ENCODE measurements at regions not wholly inside any gene's neighbourhood (a gene's known extent, or its start where the extent isn't known, plus 50 kb on each side); places are given as distances from the start of the nearest gene placed in this dataset.

GRCh38 chr5:68352166-68352565, 136.6 kb downstream of the PIK3R1 start:
- DNase-seq, result no peak

DNA sequence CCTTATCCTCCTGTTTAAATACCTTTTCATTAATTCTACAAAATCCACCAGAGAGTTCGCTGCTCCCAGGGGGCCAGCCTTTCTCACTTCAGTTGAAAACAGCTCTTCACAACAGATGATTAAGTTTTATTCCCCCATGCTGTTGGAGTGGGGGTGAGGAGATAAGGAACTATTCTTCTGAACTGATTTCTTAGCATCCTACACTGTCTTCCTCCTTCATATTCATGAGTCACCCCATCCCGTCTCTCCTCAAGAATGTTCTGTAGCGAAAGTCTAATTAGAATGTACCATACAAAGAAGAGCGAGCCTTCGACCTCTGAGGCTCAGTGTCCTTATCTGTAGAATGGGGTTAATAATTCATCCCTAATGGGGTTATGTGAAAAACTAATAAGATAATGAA, 138.0 kb downstream of the PIK3R1 start:
- DNase-seq, result peak in 1 of 51 donors; percentile 28

DNA sequence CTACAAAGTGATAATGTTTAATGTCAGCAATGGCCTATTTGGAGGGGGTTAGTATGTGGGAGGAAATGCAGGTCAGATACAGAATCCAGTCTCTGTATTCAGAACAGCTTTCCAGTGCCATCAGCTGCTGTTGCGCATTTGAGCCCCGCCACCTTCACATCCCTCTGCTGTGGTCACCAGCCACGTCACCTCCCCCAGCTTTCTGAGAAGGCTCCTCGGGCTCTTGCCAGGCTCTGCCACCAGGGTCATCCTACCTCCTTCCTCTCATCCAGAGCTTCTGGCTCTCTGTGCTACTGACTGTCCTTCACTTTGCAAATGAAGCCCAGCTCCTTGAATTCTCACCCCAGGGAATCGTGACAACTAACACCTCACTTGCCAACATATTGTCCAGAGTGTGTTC, 138.8 kb downstream of the PIK3R1 start:
- no peak for DNase-seq

DNA sequence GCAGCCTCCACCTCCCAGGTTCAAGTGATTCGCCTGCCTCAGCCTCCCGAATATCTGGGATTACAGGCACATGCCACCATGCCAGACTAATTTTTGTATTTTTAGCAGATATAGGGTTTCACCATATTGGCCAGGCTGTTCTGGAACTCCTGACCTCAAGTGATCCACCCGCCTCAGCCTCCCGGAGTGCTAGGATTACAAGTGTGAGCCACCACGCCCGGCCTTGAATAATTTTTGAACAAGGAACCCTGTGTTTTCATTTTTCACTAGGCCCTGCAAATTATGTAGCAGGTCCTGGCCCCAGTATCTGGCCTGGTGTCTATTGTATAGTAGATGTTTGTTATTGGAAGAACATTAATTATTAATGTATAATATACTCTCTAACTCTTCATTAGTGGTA, 140.7 kb downstream of the PIK3R1 start:
- no peak for DNase-seq

GRCh38 chr5:68356623-68357022, 141.1 kb downstream of the PIK3R1 start:
- DNase-seq, result no peak

DNA sequence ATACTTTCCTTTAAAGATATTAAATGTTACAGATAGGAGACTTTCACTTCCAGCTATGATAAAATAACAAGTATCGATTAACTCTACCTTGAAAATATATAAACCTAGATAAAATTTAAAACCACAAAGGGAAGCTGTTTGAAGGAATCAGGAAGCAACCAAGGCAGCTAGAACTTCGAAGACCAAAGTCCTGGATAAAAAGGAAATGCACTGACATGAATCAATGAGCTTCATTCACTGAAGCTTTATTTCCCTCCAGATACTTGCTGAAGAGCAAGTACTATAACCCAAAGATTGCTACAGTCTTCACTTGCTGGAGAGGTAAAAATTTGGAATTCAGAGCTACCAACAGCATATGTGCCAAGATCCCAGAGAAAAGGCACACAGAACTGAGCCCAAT, 144.1 kb downstream of the PIK3R1 start:
- no peak for DNase-seq

- DNase-seq, result no peak
Observed at GRCh38 chr5:68362331-68362730, 146.8 kb downstream of the PIK3R1 start.

DNA sequence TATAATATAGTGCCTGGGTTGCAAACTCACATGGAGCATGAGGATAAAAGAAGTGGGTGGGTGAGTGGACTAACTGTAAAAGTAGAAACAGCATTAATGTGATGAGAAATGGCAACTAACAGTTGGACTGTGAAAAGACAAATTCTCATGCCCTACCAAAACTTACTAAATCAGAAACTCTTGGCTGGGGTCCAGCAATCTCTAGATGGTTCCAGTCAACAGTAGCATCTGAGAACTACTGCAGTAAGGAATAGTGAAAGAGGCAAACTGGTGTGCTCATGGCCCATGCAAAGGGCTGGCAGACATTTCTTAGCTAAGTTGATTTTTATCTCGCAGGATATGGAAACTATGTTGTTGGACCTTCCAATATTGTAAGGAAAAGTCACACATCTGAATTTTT, 150.3 kb downstream of the PIK3R1 start:
- DNase-seq, result no peak

GRCh38 chr5:68367287-68367686, 151.7 kb downstream of the PIK3R1 start:
- DNase-seq, result no peak

DNA sequence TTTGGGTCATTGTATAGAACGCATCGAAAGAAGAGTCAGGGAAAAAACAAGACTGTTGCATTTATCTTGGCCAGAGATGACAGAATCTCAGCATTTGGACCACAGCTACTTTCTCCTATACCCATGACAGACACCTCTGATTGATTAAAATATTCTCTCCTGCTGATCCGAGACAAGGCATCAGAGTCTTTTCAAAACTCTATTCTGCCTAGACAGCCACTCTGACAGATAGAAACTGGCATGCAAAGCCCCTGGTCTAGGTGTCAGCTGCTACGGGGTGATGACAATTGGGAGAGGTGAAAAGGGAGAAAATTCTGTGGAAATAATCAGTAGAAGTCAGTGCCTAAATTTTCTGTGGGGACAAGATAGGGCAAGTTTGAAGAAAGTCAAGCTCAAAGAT, 152.2 kb downstream of the PIK3R1 start:
- no peak for DNase-seq

DNA sequence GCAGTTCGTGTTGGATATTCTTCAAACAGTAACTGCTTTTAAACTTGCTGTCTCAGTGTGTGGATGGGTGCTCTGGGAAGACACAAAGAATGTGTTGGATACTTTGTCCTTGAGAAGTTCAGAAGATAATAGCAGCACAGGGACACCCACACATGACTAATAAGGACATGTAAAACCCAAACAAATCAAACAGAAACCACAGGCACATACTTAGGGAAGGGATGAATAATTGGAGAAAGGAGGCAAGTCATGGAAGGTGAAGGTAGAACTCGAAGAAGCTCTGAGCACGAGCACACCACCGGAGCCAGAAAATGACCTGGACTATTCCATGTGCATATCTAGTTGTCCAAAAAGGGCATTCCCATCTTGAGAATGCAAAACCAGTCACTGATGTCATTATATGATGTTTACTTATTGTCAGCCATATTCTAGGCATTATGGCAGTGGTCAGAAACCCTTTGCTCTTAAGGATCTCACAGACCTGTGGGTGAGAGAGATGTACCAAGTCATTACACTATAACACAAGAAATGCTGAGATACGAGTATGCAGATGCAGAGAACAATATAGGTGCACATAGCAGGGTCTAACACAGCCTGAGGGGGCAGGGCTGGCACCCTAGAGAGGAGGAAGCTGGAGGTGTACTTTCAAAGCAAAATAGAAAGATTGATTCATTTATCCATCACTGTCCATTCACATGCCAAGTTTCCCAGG, 152.9 kb downstream of the PIK3R1 start:
- no peak for DNase-seq

GRCh38 chr5:68369023-68369359, 153.4 kb downstream of the PIK3R1 start:
- no peak for DNase-seq

GRCh38 chr5:68369457-68370125, 154.0 kb downstream of the PIK3R1 start:
- no peak for DNase-seq

GRCh38 chr5:68370196-68370595, 154.6 kb downstream of the PIK3R1 start:
- DNase-seq, result no peak

- DNase-seq, result no peak
Observed at GRCh38 chr5:68371607-68372006, 156.1 kb downstream of the PIK3R1 start.

DNA sequence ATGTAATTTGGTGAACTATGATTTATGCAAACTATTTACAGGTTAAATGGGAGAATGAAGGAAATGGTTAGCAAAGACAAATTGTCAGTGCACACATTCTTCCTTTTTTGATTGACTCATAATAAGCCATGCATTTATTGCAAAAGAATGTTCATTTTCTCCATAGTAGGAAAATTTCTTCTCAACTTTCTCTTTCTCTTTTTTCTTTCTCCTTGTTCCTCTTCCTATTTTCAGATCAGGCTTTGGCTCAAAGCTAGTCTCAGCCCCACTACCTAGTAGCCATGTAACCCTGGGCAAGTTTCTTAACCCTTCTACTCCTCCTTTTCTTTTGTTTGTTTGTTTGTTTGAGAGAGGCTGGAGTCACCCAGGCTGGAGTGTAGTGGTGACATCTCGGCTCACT, 156.6 kb downstream of the PIK3R1 start:
- DNase-seq, result no peak

DNA sequence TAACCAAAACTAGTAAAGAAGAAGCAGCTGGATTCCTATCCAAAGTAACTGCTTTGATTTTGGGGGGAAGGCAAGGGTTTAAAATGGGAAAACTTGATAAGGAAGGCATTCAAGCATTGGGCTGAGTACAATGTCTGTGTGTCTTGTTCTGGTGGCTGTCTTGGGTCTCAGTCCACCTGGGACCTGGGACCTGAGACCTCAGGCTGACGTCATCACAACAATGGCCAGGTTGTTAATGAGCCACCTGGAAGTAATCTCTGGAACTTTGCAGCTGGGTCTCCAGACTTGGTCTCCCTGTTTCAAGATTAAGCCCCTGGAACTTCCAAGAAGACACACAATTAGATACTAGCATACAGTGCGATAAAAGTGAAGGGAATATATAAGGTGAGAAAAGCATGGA, 157.5 kb downstream of the PIK3R1 start:
- DNase-seq, result no peak

GRCh38 chr5:68374796-68375518, 159.4 kb downstream of the PIK3R1 start:
- DNase-seq, result no peak

DNA sequence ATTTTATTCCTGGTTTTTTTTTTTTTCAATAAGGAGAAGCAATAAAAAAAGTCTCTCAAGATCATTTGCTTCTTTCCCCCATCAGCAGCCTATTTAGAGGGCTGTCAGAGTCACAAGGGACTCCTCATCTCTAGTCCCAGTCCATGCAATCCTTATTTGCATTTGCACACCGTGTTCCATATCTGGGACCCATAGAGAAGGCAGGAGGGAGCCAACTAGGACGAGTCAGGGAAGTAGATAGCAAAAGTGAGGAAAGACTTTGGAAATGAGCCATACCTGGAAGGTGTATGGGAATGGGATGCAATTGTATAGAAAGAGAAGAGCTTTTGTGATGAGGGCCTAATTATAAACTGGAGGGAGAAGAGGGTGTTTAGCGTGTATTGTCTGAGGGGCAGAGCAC, 160.0 kb downstream of the PIK3R1 start:
- no peak for DNase-seq

- no peak for DNase-seq
Observed at GRCh38 chr5:68376935-68377334, 161.4 kb downstream of the PIK3R1 start.

- no peak for DNase-seq
Observed at GRCh38 chr5:68377733-68378132, 162.2 kb downstream of the PIK3R1 start.

- no peak for DNase-seq
Observed at GRCh38 chr5:68378204-68378820, 162.8 kb downstream of the PIK3R1 start.

Data from hypothalamus (tissue), 51 donors.